HG03565 (cell line): ENCODE measurements at regions not wholly inside any gene's neighbourhood (a gene's known extent, or its start where the extent isn't known, plus 50 kb on each side); places are given as distances from the start of the nearest gene placed in this dataset.
"Not testable (repeated sequence)": the region's sequence is repeated elsewhere in the genome, so short reads cannot be mapped to it uniquely, and the experiment has no call there.

ENCODE experiments used
- ATAC-seq: cut with Tn5 transposase; IDR thresholded peaks from one replicate; pipeline ENCODE4 v1.9.1; 2021; ENCODE audit warnings: mild to moderate bottlenecking, moderate library complexity; ENCODE audit not compliant: unreplicated experiment

- no peak for ATAC-seq
Observed at GRCh38 chr6:19562468-19562867, 274.7 kb upstream of the ID4 start.

- no peak for ATAC-seq
Observed at GRCh38 chr6:19569563-19569962, 267.6 kb upstream of the ID4 start.

GRCh38 chr6:19571176-19571575 lies 266.0 kb upstream of the ID4 start:
- no peak for ATAC-seq

- no peak for ATAC-seq
Observed at GRCh38 chr6:19578481-19578880, 258.7 kb upstream of the ID4 start.

GRCh38 chr6:19584207-19584606 lies 253.0 kb upstream of the ID4 start:
- ATAC-seq = not testable (repeated sequence)

- no peak for ATAC-seq
Observed at GRCh38 chr6:19587238-19587942, 249.8 kb upstream of the ID4 start.

GRCh38 chr6:19590501-19591131 lies 246.6 kb upstream of the ID4 start:
- no peak for ATAC-seq

GRCh38 chr6:19597809-19598320 lies 239.3 kb upstream of the ID4 start:
- no peak for ATAC-seq

- ATAC-seq = no peak
Observed at GRCh38 chr6:19599796-19600464, 237.2 kb upstream of the ID4 start.

GRCh38 chr6:19602434-19603013 lies 234.6 kb upstream of the ID4 start:
- ATAC-seq = no peak

GRCh38 chr6:19603721-19604120 lies 233.4 kb upstream of the ID4 start:
- ATAC-seq = no peak

- ATAC-seq = no peak
Observed at GRCh38 chr6:19605624-19606023, 231.5 kb upstream of the ID4 start.

- no peak for ATAC-seq
Observed at GRCh38 chr6:19608546-19608945, 228.6 kb upstream of the ID4 start.

GRCh38 chr6:19609972-19610641 lies 227.1 kb upstream of the ID4 start:
- no peak for ATAC-seq

- ATAC-seq = not testable (repeated sequence)
Observed at GRCh38 chr6:19612672-19613466, 224.3 kb upstream of the ID4 start.

- no peak for ATAC-seq
Observed at GRCh38 chr6:19613678-19614077, 223.5 kb upstream of the ID4 start.

- no peak for ATAC-seq
Observed at GRCh38 chr6:19616022-19616421, 221.1 kb upstream of the ID4 start.

- ATAC-seq = no peak
Observed at GRCh38 chr6:19632230-19632629, 204.9 kb upstream of the ID4 start.

- ATAC-seq = no peak
Observed at GRCh38 chr6:19632786-19633185, 204.4 kb upstream of the ID4 start.

- no peak for ATAC-seq
Observed at GRCh38 chr6:19635728-19636127, 201.4 kb upstream of the ID4 start.
